Sigmoid colon (tissue), 6 donors: ENCODE measurements at regions not wholly inside any gene's neighbourhood (a gene's known extent, or its start where the extent isn't known, plus 50 kb on each side); places are given as distances from the start of the nearest gene placed in this dataset.

Experiments
- DNase-seq: peaks from one replicate; pipeline ENCODE4 v3.0.0-alpha.2; 2019
- H3K27ac ChIP-seq, 4 donors: fragments of 200-600 bp; sonication (generic); one replicate each; pipeline ENCODE4 v1.5.1; 2016 to 2019; ENCODE audit warnings: mild to moderate bottlenecking in 1 of 4
- H3K27me3 ChIP-seq, 3 donors: fragments of 200-600 bp; sonication (generic); one replicate each; pipeline ENCODE4 v1.5.1; 2019; ENCODE audit warnings: mild to moderate bottlenecking in 1 of 3
- H3K36me3 ChIP-seq, 4 donors: fragments of 200-600 bp; sonication (generic); one replicate each; pipeline ENCODE4 v1.5.1; 2016 to 2019
- H3K4me1 ChIP-seq, 4 donors: fragments of 200-600 bp; sonication (generic); one replicate each; pipeline ENCODE4 v1.5.1; 2017 to 2019
- H3K4me3 ChIP-seq, 4 donors: fragments of 200-600 bp; sonication (generic); one replicate each; pipeline ENCODE4 v1.5.1; 2017 to 2019; ENCODE audit warnings: mild to moderate bottlenecking in 2 of 4, moderate library complexity in 1 of 4
- H3K9me3 ChIP-seq, 4 donors: fragments of 200-600 bp in 3 of 4; sonication (generic) in 3 of 4; one replicate each; pipeline versions ENCODE4 v1.5.1 to v1.6.1; 2013 to 2019
- EP300 ChIP-seq, 4 donors: sonication (generic); formaldehyde crosslinking; IDR thresholded peaks; one replicate each; pipeline ENCODE4 v1.6.1; 2017; ENCODE audit warnings: antibody characterized with exemption in 4 of 4
- POLR2A ChIP-seq, 2 donors: fragments of 450-650 bp; IDR thresholded peaks; one replicate each; pipeline ENCODE4 v1.6.1; 2016; ENCODE audit warnings: antibody characterized with exemption in 2 of 2, mild to moderate bottlenecking in 2 of 2, moderate library complexity in 2 of 2
- POLR2AphosphoS5 ChIP-seq, 4 donors: sonication (generic); formaldehyde crosslinking; IDR thresholded peaks; one replicate each; pipeline ENCODE4 v1.6.1; 2017; ENCODE audit warnings: antibody characterized with exemption in 4 of 4
- WGBS, 2 donors: extraction: QIAGEN DNeasy Blood & Tissue Kit; methylation state at CpG; one replicate each; pipeline ENCODE4 v1.1.7; 2013; 5-methylcytosine and 5-hydroxymethylcytosine counted together
- intact Hi-C: fragments of 100-400 bp; cut with DNase I; formaldehyde crosslinking; loops from one replicate; pipeline ENCODE4 v1.15.1; 2023
- TF ChIP-seq, protein P1 (sequence below), 4 experiments: fragments of 450-650 bp in 3 of 4; fragments of 200-600 bp in 1 of 4; IDR thresholded peaks; one replicate each; pipeline ENCODE4 v1.5.1; 2016 to 2019; ENCODE audit warnings: antibody characterized with exemption in 4 of 4, mild to moderate bottlenecking in 3 of 4, moderate library complexity in 2 of 4
- donor health status: healthy with polysubstance abuse.
- donor health status: healthy.

DNA sequence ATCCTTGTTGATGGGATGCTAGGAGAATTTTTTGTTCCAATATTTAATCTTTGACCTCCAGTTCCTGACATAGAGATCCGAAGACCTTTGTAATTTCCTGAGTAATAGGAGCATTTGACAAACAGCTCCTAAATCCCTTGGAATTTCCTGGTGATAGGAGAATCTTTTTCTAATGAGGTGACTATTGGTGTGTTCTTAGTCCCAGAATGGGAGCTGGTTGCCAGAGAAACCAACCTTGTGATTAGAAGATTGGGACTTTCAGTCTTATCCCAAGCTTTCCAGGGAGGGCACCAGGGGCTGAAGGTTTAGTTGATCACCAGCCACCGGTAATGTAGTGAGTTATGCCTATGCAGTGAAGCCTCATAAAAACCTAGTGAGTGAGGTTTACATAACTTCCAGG lies 170.9 kb downstream of the KDM5D start:
- TF ChIP-seq, protein P1, sequence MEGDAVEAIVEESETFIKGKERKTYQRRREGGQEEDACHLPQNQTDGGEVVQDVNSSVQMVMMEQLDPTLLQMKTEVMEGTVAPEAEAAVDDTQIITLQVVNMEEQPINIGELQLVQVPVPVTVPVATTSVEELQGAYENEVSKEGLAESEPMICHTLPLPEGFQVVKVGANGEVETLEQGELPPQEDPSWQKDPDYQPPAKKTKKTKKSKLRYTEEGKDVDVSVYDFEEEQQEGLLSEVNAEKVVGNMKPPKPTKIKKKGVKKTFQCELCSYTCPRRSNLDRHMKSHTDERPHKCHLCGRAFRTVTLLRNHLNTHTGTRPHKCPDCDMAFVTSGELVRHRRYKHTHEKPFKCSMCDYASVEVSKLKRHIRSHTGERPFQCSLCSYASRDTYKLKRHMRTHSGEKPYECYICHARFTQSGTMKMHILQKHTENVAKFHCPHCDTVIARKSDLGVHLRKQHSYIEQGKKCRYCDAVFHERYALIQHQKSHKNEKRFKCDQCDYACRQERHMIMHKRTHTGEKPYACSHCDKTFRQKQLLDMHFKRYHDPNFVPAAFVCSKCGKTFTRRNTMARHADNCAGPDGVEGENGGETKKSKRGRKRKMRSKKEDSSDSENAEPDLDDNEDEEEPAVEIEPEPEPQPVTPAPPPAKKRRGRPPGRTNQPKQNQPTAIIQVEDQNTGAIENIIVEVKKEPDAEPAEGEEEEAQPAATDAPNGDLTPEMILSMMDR (IDR thresholded peaks at IDR 0.05), result no peak
- TF ChIP-seq POLR2A (IDR thresholded peaks at IDR 0.05), result no peak
- TF ChIP-seq POLR2AphosphoS5 (IDR thresholded peaks at IDR 0.05), result no peak
- TF ChIP-seq EP300 (IDR thresholded peaks at IDR 0.05), result no peak
- WGBS, 2 donors, result 50 to 74% methylated on average over 2 of the region's 2 CpGs
- DNase-seq, result no peak
- H3K9me3 ChIP-seq, result no peaks in the 10 kb centered on the region
- H3K36me3 ChIP-seq, result no peaks in the 10 kb centered on the region
- no peak overlapping the region for H3K27ac ChIP-seq
- H3K4me3 ChIP-seq, result no peak overlapping the region
- intact Hi-C loops, result no loop called here
- no peaks in the 10 kb centered on the region for H3K27me3 ChIP-seq
- H3K4me1 ChIP-seq, result no peaks in the 10 kb centered on the region

DNA sequence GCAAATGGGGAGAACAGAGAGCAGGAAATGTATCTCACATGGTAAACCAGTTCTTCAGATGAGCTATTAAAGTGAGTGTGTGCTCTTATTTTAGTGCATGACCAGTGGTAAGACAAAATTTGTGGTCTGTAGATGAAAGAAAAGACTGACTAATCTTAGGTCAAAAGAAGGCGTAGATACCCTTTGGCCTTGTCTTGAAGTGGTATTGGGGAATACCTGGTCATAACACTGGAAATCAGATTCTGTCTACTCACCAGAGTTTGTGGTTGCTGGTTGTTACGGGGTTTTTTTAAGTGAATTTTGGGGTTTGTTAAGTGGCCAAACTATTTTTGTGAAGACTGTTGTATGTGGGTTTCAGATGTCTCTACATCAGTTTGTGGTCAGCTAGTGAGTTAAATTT lies 173.5 kb downstream of the KDM5D start:
- TF ChIP-seq EP300 (IDR thresholded peaks at IDR 0.05) (no peak), POLR2AphosphoS5 (IDR thresholded peaks at IDR 0.05) (no peak)
- TF ChIP-seq, protein P1 (IDR thresholded peaks at IDR 0.05), result no peak
- Histone ChIP-seq H3K4me3 (no peak overlapping the region), H3K9me3 (no peaks in the 10 kb centered on the region), H3K4me1 (no peaks in the 10 kb centered on the region), H3K36me3 (no peaks in the 10 kb centered on the region), H3K27ac (no peak overlapping the region), H3K27me3 (no peaks in the 10 kb centered on the region)
- WGBS, 2 donors, result 58 to 91% methylated on average over 2 of the region's 2 CpGs
- no peak for DNase-seq
- intact Hi-C loops, result no loop called here

GRCh38 chrY:19567943-19568342 lies 176.6 kb downstream of the KDM5D start:
- Histone ChIP-seq H3K27ac (peak overlapping the region in 2 of 4 donors; percentile 83 to 90), H3K4me1 (no peaks in the 10 kb centered on the region), H3K9me3 (no peaks in the 10 kb centered on the region), H3K27me3 (no peaks in the 10 kb centered on the region), H3K36me3 (no peaks in the 10 kb centered on the region), H3K4me3 (peak overlapping the region in 2 of 4 donors; percentile 66 to 71)
- no peak for DNase-seq
- WGBS, 2 donors, result 0 to 1% methylated on average over 14 of the region's 14 CpGs
- no peak for TF ChIP-seq POLR2AphosphoS5 (IDR thresholded peaks at IDR 0.05)
- TF ChIP-seq, protein P1 (IDR thresholded peaks at IDR 0.05), result no peak
- TF ChIP-seq POLR2A (IDR thresholded peaks at IDR 0.05), result no peak
- TF ChIP-seq EP300 (IDR thresholded peaks at IDR 0.05), result no peak
- intact Hi-C loops, result no loop called here

GRCh38 chrY:19567051-19567921 lies 177.2 kb downstream of the KDM5D start:
- no peaks in the 10 kb centered on the region for H3K27me3 ChIP-seq
- TF ChIP-seq POLR2A (IDR thresholded peaks at IDR 0.05) (no peak), POLR2AphosphoS5 (IDR thresholded peaks at IDR 0.05) (no peak), EP300 (IDR thresholded peaks at IDR 0.05) (no peak)
- TF ChIP-seq, protein P1 (IDR thresholded peaks at IDR 0.05), result no peak
- no peaks in the 10 kb centered on the region for H3K4me1 ChIP-seq
- no peaks in the 10 kb centered on the region for H3K36me3 ChIP-seq
- H3K9me3 ChIP-seq, result no peaks in the 10 kb centered on the region
- WGBS, 2 donors, result 0% methylated on average over 53 of the region's 53 CpGs
- H3K4me3 ChIP-seq, result peak overlapping the region in 2 of 4 donors; percentile 66 to 71
- DNase-seq, result no peak
- peak overlapping the region in 2 of 4 donors; percentile 83 to 90 for H3K27ac ChIP-seq
- intact Hi-C loops, result no loop called here
